GM12878 (cell line): ENCODE measurements at regions not wholly inside any gene's neighbourhood (a gene's known extent, or its start where the extent isn't known, plus 50 kb on each side); places are given as distances from the start of the nearest gene placed in this dataset.

Source experiments
- ATF7 ChIP-seq: fragments of 450-650 bp; IDR thresholded peaks from 2 replicates; pipeline ENCODE4 v1.6.1; 2016; ENCODE audit warnings: low read depth, mild to moderate bottlenecking
- CHD2 ChIP-seq: IDR thresholded peaks from 2 replicates; pipeline ENCODE4 v1.6.1; 2011; ENCODE audit warnings: low read depth, low read length, improper control_type of control experiment, borderline replicate concordance
- IRF5 ChIP-seq: fragments of 450-650 bp; IDR thresholded peaks from 2 replicates; pipeline ENCODE4 v1.6.1; 2017; ENCODE audit warnings: borderline replicate concordance
- MTA2 ChIP-seq: fragments of 450-650 bp; IDR thresholded peaks from 2 replicates; pipeline ENCODE4 v1.6.1; 2016; ENCODE audit warnings: low read depth, mild to moderate bottlenecking, moderate library complexity
- PML ChIP-seq: IDR thresholded peaks from 2 replicates; pipeline ENCODE4 v1.6.1; 2012; ENCODE audit warnings: low read length, inconsistent platforms
- SUPT20H ChIP-seq: IDR thresholded peaks from 2 replicates; pipeline ENCODE4 v1.6.1; 2011; ENCODE audit warnings: low read depth, mild to moderate bottlenecking, low read length, moderate library complexity, borderline replicate concordance; ENCODE audit not compliant: control insufficient read depth
- ZBTB33 ChIP-seq: fragments of 450-650 bp; IDR thresholded peaks from 2 replicates; pipeline ENCODE4 v1.6.1; 2017; ENCODE audit warnings: mild to moderate bottlenecking
- ZNF687 ChIP-seq: fragments of 450-650 bp; IDR thresholded peaks from 2 replicates; pipeline ENCODE4 v1.6.1; 2017; ENCODE audit warnings: mild to moderate bottlenecking, moderate library complexity

- no peak for TF ChIP-seq SUPT20H
- no peak for TF ChIP-seq MTA2
- TF ChIP-seq CHD2 = no peak
- no peak for TF ChIP-seq ZBTB33
- no peak for TF ChIP-seq PML
- TF ChIP-seq ZNF687 = no peak
- TF ChIP-seq ATF7 = no peak
- TF ChIP-seq IRF5 = no peak
These were observed 264.5 kb upstream of the SORL1-AS1 start (continued) for GRCh38 chr11:121717296-121717695.
